ENCODE measurements at regions not wholly inside any gene's neighbourhood (a gene's known extent, or its start where the extent isn't known, plus 50 kb on each side); places are given as distances from the start of the nearest gene placed in this dataset.

DNA sequence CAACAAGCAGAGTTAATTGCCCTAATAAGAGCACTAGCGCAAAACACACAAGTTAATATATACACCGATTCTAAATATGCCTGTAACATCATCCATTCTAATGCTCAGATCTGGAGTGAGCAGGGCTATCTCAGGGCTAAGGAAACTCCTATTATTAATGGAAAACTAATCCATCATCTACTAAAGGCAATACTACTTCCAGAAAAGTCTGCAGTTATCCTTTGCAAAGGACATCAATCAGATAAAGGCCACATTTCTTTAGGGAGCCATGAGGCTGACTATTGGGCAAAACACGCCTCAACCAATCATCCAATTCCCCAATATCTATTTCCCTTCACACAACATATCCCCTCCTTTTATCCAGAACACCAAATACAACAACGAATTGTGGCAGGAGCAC, 1032.3 kb upstream of the NUDT12 start:
- intact Hi-C loops (cut with DNase I), result no loop called here
- TF ChIP-seq EP300 (IDR thresholded peaks at IDR 0.05), result no peak
- no peak for TF ChIP-seq POLR2AphosphoS5 (IDR thresholded peaks at IDR 0.05)
- TF ChIP-seq, protein P1, sequence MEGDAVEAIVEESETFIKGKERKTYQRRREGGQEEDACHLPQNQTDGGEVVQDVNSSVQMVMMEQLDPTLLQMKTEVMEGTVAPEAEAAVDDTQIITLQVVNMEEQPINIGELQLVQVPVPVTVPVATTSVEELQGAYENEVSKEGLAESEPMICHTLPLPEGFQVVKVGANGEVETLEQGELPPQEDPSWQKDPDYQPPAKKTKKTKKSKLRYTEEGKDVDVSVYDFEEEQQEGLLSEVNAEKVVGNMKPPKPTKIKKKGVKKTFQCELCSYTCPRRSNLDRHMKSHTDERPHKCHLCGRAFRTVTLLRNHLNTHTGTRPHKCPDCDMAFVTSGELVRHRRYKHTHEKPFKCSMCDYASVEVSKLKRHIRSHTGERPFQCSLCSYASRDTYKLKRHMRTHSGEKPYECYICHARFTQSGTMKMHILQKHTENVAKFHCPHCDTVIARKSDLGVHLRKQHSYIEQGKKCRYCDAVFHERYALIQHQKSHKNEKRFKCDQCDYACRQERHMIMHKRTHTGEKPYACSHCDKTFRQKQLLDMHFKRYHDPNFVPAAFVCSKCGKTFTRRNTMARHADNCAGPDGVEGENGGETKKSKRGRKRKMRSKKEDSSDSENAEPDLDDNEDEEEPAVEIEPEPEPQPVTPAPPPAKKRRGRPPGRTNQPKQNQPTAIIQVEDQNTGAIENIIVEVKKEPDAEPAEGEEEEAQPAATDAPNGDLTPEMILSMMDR (IDR thresholded peaks at IDR 0.05), result no peak
- no peak for TF ChIP-seq POLR2A (IDR thresholded peaks at IDR 0.05)
- WGBS, 2 donors, result 79 to 93% methylated on average over 4 of the region's 4 CpGs
- no peaks in the 10 kb centered on the region for H3K27me3 ChIP-seq
- H3K4me1 ChIP-seq, result no peaks in the 10 kb centered on the region
- no peak overlapping the region for H3K4me3 ChIP-seq
- no peak overlapping the region for H3K27ac ChIP-seq
- no peak for DNase-seq
- peaks cover 0 to 3% (median 2%) of the 10 kb centered on the region in 4 donors for H3K9me3 ChIP-seq
- H3K36me3 ChIP-seq, result no peaks in the 10 kb centered on the region

DNA sequence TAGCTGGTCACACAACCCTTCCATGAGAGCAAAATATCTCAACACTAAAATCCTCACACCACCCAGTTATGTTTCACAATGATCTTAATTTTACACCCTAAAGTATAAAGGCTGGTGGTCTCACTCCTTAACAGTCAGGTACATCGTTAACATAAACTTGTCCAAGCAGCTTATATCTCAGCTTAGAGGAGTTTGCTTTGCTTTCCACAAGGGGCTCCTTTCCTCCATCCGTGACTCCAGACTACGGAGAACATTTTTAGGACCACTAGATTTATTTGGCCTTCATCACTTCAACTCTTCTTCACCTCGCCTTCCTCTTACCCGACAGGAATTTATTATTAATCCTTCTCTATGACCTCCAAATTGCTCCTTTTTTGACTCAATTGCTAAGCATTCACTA, 1014.1 kb upstream of the NUDT12 start:
- no peak overlapping the region for H3K4me3 ChIP-seq
- no peak for DNase-seq
- no peaks in the 10 kb centered on the region for H3K9me3 ChIP-seq
- H3K36me3 ChIP-seq, result no peaks in the 10 kb centered on the region
- no peak overlapping the region for H3K27ac ChIP-seq
- no peaks in the 10 kb centered on the region for H3K27me3 ChIP-seq
- TF ChIP-seq POLR2A (IDR thresholded peaks at IDR 0.05), result no peak
- TF ChIP-seq, protein P1 (IDR thresholded peaks at IDR 0.05), result no peak
- TF ChIP-seq POLR2AphosphoS5 (IDR thresholded peaks at IDR 0.05), result no peak
- TF ChIP-seq EP300 (IDR thresholded peaks at IDR 0.05), result no peak
- WGBS, 2 donors, result 70 to 82% methylated on average over 5 of the region's 5 CpGs
- intact Hi-C loops (cut with DNase I), result no loop called here
- no peaks in the 10 kb centered on the region for H3K4me1 ChIP-seq

DNA sequence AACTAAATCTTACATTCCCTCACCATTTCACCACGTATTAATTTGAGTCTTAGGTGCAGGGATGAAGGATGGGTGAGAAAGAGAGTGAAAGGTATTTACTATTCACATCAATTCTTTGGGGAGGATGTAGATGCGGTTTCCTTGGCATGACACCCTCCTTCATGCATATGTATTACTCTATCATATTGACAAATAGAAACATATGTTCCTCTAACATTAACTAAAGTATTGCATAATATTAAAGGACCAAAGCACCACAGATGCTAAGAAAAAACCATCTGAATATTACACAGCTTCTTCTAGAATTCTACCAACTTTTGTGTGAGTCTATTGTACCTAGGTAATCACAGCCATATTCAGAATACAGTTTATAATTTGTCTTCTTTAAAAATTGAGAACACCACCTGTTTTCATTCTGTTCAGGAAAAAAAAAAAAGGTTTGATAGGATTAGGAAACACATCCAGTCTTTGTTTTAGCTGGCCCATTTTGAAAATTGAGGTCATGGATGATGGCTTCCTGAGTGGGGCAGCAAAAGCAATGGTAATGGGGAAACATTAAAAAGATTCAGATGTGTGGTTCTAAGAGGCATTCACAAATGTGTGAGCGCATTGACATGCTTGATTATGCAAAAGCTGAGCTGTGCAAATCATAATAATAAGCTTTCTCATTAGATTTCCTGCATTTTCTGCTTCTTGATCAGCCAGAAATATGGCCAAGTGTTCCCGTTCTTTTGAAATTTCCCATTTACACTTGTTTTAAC, 1011.5 kb upstream of the NUDT12 start:
- Histone ChIP-seq H3K4me3 (no peak overlapping the region), H3K27ac (no peak overlapping the region), H3K9me3 (no peaks in the 10 kb centered on the region), H3K36me3 (no peaks in the 10 kb centered on the region), H3K27me3 (no peaks in the 10 kb centered on the region), H3K4me1 (no peaks in the 10 kb centered on the region)
- TF ChIP-seq POLR2AphosphoS5 (IDR thresholded peaks at IDR 0.05) (no peak), POLR2A (IDR thresholded peaks at IDR 0.05) (no peak), EP300 (IDR thresholded peaks at IDR 0.05) (no peak)
- TF ChIP-seq, protein P1 (IDR thresholded peaks at IDR 0.05), result no peak
- DNase-seq, result no peak
- intact Hi-C loops (cut with DNase I), result no loop called here
- 88 to 92% methylated on average over 4 of the region's 4 CpGs for WGBS, 2 donors

DNA sequence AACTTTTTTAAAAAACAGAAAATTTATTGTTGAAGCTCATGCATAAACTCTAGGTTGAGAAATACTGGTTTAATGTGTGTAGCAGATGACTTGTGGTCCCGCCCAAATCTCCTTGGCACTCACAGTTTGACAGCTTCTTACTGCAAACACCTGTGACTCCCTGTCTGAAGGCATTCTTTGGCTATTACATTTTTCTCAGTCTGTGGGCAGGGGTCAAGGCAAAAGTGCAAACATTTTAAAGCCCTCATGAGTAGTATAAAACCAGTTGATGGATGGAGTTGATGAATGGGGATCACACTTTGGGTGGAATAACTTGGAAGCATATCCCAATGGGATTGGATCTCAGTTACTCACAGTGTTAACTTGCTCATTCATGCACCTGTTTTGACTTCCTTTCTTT, 1007.0 kb upstream of the NUDT12 start:
- TF ChIP-seq POLR2A (IDR thresholded peaks at IDR 0.05) (no peak), EP300 (IDR thresholded peaks at IDR 0.05) (no peak), POLR2AphosphoS5 (IDR thresholded peaks at IDR 0.05) (no peak)
- TF ChIP-seq, protein P1 (IDR thresholded peaks at IDR 0.05), result no peak
- H3K27me3 ChIP-seq, result no peaks in the 10 kb centered on the region

DNA sequence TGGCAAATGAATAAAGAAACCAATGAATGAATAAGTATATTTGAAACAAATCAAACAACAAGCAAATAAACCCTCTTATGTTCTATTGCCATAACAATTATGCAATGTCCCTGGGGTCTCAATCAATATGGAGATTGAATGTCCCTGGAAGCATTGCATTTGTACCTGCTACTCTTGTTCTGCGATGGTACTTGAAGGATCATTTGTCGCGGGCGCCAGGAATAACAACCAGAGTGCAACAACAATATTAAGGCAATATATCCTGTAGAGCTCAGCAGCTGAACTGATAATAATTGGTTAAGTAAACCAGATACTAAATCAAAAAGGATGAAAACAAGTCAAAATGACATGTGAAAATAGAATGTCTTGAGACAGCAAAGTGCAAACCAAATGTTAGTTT, 1001.9 kb upstream of the NUDT12 start:
- no peaks in the 10 kb centered on the region for H3K9me3 ChIP-seq
- no peak overlapping the region for H3K27ac ChIP-seq
- no peak for DNase-seq
- no peak overlapping the region for H3K4me3 ChIP-seq
- 95 to 98% methylated on average over 4 of the region's 4 CpGs for WGBS, 2 donors
- TF ChIP-seq POLR2AphosphoS5 (IDR thresholded peaks at IDR 0.05) (no peak), EP300 (IDR thresholded peaks at IDR 0.05) (no peak), POLR2A (IDR thresholded peaks at IDR 0.05) (no peak)
- TF ChIP-seq, protein P1 (IDR thresholded peaks at IDR 0.05), result no peak
- H3K4me1 ChIP-seq, result no peaks in the 10 kb centered on the region
- no peaks in the 10 kb centered on the region for H3K27me3 ChIP-seq
- intact Hi-C loops (cut with DNase I), result no loop called here
- H3K36me3 ChIP-seq, result no peaks in the 10 kb centered on the region

More for the DNA sequence above, 1007.0 kb upstream of the NUDT12 start:
- Histone ChIP-seq H3K27ac (no peak overlapping the region), H3K4me1 (no peaks in the 10 kb centered on the region), H3K9me3 (no peaks in the 10 kb centered on the region), H3K36me3 (no peaks in the 10 kb centered on the region), H3K4me3 (no peak overlapping the region)
- 73 to 84% methylated on average over 1 of the region's 1 CpG for WGBS, 2 donors
- no peak for DNase-seq
- intact Hi-C loops (cut with DNase I), result no loop called here

Measured in sigmoid colon (tissue), 6 donors.